GM23338 (cell line): ENCODE measurements at regions not wholly inside any gene's neighbourhood (a gene's known extent, or its start where the extent isn't known, plus 50 kb on each side); places are given as distances from the start of the nearest gene placed in this dataset.

ENCODE experiments used
- ATAC-seq: fragments of 200-7000 bp; cut with Tn5 transposase; 3 replicates; pipeline ENCODE4 v1.9.1; 2020
- DNase-seq: peaks from one replicate; pipeline ENCODE4 v3.0.0-alpha.2; 2015; ENCODE audit warnings: low spot score
- H2AFZ ChIP-seq: fragments of 200-600 bp; sonication (generic); 2 replicates; pipeline ENCODE4 v1.8.0; 2016; ENCODE audit warnings: antibody characterized with exemption, mild to moderate bottlenecking, moderate library complexity
- H3F3A ChIP-seq: fragments of 200-600 bp; sonication (generic); replicated peaks from 2 replicates; pipeline ENCODE4 v1.8.0; 2017; ENCODE audit warnings: antibody characterized with exemption, mixed run types, low read depth
- H3K27ac ChIP-seq: fragments of 200-600 bp; sonication (generic); 2 replicates; pipeline ENCODE4 v1.6.1; 2016; ENCODE audit warnings: low read depth
- H3K27me3 ChIP-seq: fragments of 200-600 bp; sonication (generic); 2 replicates; pipeline ENCODE4 v1.8.0; 2016; ENCODE audit warnings: mild to moderate bottlenecking, mixed run types, moderate library complexity; ENCODE audit not compliant: insufficient read depth
- H3K36me3 ChIP-seq: fragments of 200-600 bp; sonication (generic); 2 replicates; pipeline ENCODE4 v1.8.0; 2016; ENCODE audit warnings: mild to moderate bottlenecking; ENCODE audit not compliant: insufficient read depth
- H3K4me1 ChIP-seq: fragments of 200-600 bp; sonication (generic); 2 replicates; pipeline ENCODE4 v1.8.0; 2016; ENCODE audit warnings: mild to moderate bottlenecking, moderate library complexity; ENCODE audit not compliant: insufficient read depth
- H3K4me2 ChIP-seq: fragments of 200-600 bp; sonication (generic); 2 replicates; pipeline ENCODE4 v1.7.1; 2017; ENCODE audit warnings: mixed run types
- H3K4me3 ChIP-seq: fragments of 200-600 bp; sonication (generic); 2 replicates; pipeline ENCODE4 v1.6.1; 2016; ENCODE audit warnings: mixed run types
- H3K79me2 ChIP-seq: fragments of 200-600 bp; sonication (generic); replicated peaks from 2 replicates; pipeline ENCODE4 v1.8.0; 2017; ENCODE audit warnings: mild to moderate bottlenecking; ENCODE audit not compliant: insufficient read depth
- H3K9me2 ChIP-seq: fragments of 200-600 bp; sonication (generic); 2 replicates; pipeline ENCODE4 v1.8.0; 2017; ENCODE audit not compliant: insufficient read depth
- H4K20me1 ChIP-seq: fragments of 200-600 bp; sonication (generic); replicated peaks from 2 replicates; pipeline ENCODE4 v1.8.0; 2017; ENCODE audit warnings: mild to moderate bottlenecking; ENCODE audit not compliant: insufficient read depth
- H3K27ac Mint-ChIP-seq: 2 replicates; pipeline ENCODE4 v1.8.0; 2020; ENCODE audit warnings: inconsistent platforms, mild to moderate bottlenecking, moderate library complexity, mixed read lengths
- H3K27me3 Mint-ChIP-seq: 3 replicates; pipeline ENCODE4 v1.8.0; 2022; ENCODE audit warnings: low read depth, mild to moderate bottlenecking, moderate library complexity, mixed read lengths, inconsistent platforms; ENCODE audit not compliant: insufficient read depth, poor library complexity
- H3K36me3 Mint-ChIP-seq: 3 replicates; pipeline ENCODE4 v1.8.0; 2021; ENCODE audit warnings: low read depth, mild to moderate bottlenecking, inconsistent platforms, moderate library complexity, mixed read lengths
- H3K4me1 Mint-ChIP-seq: 3 replicates; pipeline ENCODE4 v1.8.0; 2020; ENCODE audit warnings: mild to moderate bottlenecking, inconsistent platforms, mixed read lengths
- H3K4me3 Mint-ChIP-seq: 3 replicates; pipeline ENCODE4 v1.8.0; 2021; ENCODE audit warnings: moderate library complexity, mild to moderate bottlenecking, inconsistent platforms, mixed read lengths
- H3K9me3 Mint-ChIP-seq: 3 replicates; pipeline ENCODE4 v1.8.0; 2020; ENCODE audit warnings: moderate library complexity, mild to moderate bottlenecking, inconsistent platforms, mixed read lengths
- CREB1 ChIP-seq: fragments of 250-450 bp; sonication (Bioruptor Pico); IDR thresholded peaks from 2 replicates; pipeline ENCODE4 v1.5.0; 2020; ENCODE audit warnings: low read depth, mild to moderate bottlenecking, moderate library complexity
- CTCF ChIP-seq, 2 experiments: fragments of 200-600 bp in 1 of 2; sonication (generic) in 1 of 2; conservative IDR thresholded peaks; 2 replicates each; pipeline versions ENCODE4 v1.5.1 to v1.6.1; 2016 to 2017; ENCODE audit warnings: antibody characterized with exemption in 2 of 2, low read depth in 2 of 2, mild to moderate bottlenecking in 2 of 2, moderate library complexity in 1 of 2
- EZH2phosphoT487 ChIP-seq: fragments of 200-600 bp; sonication (generic); IDR thresholded peaks from one replicate; pipeline ENCODE4 v1.8.1; 2018; ENCODE audit warnings: antibody characterized with exemption; ENCODE audit not compliant: unreplicated experiment
- NANOG ChIP-seq: IDR thresholded peaks from 2 replicates; pipeline ENCODE4 v1.6.1; 2016; ENCODE audit warnings: antibody characterized with exemption, borderline replicate concordance
- POLR2AphosphoS5 ChIP-seq: IDR thresholded peaks from 2 replicates; pipeline ENCODE4 v1.6.1; 2016; ENCODE audit warnings: antibody characterized with exemption, low read depth
- TF ChIP-seq, protein P1 (sequence below): fragments of 250-450 bp; sonication (Bioruptor Pico); IDR thresholded peaks from 2 replicates; pipeline ENCODE4 v1.5.0; 2020; ENCODE audit warnings: mild to moderate bottlenecking, moderate library complexity

DNA sequence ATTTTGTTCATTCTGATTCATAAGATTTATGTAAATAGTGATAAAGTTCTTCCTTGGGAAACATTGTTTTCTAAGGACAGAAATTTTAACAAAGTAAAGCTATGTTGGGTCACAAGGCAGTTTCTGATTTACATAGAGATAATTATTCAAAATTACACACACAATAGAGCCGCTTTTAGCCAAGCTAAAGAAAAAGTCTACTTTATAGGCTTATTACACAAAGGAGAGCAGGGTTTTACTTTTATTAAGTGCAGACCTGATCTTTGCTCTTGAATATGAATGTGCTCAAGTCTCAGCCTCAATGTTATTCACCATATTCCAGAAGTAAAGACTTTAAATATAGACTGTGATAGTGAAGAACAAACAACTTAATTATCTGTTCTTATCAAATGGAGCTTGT is 787.8 kb upstream of the LINC00305 start:
- H3K27me3 ChIP-seq, result no peaks in the 10 kb centered on the region
- H3K4me3 Mint-ChIP-seq, result no peak overlapping the region
- H3K27ac Mint-ChIP-seq, result no peak overlapping the region
- TF ChIP-seq, protein P1, sequence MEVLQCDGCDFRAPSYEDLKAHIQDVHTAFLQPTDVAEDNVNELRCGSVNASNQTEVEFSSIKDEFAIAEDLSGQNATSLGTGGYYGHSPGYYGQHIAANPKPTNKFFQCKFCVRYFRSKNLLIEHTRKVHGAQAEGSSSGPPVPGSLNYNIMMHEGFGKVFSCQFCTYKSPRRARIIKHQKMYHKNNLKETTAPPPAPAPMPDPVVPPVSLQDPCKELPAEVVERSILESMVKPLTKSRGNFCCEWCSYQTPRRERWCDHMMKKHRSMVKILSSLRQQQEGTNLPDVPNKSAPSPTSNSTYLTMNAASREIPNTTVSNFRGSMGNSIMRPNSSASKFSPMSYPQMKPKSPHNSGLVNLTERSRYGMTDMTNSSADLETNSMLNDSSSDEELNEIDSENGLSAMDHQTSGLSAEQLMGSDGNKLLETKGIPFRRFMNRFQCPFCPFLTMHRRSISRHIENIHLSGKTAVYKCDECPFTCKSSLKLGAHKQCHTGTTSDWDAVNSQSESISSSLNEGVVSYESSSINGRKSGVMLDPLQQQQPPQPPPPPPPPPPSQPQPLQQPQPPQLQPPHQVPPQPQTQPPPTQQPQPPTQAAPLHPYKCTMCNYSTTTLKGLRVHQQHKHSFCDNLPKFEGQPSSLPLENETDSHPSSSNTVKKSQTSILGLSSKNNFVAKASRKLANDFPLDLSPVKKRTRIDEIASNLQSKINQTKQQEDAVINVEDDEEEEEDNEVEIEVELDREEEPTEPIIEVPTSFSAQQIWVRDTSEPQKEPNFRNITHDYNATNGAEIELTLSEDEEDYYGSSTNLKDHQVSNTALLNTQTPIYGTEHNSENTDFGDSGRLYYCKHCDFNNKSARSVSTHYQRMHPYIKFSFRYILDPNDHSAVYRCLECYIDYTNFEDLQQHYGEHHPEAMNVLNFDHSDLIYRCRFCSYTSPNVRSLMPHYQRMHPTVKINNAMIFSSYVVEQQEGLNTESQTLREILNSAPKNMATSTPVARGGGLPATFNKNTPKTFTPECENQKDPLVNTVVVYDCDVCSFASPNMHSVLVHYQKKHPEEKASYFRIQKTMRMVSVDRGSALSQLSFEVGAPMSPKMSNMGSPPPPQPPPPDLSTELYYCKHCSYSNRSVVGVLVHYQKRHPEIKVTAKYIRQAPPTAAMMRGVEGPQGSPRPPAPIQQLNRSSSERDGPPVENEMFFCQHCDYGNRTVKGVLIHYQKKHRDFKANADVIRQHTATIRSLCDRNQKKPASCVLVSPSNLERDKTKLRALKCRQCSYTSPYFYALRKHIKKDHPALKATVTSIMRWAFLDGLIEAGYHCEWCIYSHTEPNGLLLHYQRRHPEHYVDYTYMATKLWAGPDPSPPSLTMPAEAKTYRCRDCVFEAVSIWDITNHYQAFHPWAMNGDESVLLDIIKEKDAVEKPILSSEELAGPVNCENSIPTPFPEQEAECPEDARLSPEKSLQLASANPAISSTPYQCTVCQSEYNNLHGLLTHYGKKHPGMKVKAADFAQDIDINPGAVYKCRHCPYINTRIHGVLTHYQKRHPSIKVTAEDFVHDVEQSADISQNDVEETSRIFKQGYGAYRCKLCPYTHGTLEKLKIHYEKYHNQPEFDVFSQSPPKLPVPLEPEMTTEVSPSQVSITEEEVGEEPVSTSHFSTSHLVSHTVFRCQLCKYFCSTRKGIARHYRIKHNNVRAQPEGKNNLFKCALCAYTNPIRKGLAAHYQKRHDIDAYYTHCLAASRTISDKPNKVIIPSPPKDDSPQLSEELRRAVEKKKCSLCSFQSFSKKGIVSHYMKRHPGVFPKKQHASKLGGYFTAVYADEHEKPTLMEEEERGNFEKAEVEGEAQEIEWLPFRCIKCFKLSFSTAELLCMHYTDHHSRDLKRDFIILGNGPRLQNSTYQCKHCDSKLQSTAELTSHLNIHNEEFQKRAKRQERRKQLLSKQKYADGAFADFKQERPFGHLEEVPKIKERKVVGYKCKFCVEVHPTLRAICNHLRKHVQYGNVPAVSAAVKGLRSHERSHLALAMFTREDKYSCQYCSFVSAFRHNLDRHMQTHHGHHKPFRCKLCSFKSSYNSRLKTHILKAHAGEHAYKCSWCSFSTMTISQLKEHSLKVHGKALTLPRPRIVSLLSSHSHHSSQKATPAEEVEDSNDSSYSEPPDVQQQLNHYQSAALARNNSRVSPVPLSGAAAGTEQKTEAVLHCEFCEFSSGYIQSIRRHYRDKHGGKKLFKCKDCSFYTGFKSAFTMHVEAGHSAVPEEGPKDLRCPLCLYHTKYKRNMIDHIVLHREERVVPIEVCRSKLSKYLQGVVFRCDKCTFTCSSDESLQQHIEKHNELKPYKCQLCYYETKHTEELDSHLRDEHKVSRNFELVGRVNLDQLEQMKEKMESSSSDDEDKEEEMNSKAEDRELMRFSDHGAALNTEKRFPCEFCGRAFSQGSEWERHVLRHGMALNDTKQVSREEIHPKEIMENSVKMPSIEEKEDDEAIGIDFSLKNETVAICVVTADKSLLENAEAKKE, result no peak
- TF ChIP-seq POLR2AphosphoS5 (no peak), NANOG (no peak), CTCF (conservative IDR thresholded peaks at IDR 0.05; ENCODE audit: low read depth in 2 of 2) (no peak), CREB1 (CRISPR knock-in tag) (no peak), EZH2phosphoT487 (no peak)
- H3K4me2 ChIP-seq, result no peak overlapping the region
- no peaks in the 10 kb centered on the region for H3F3A ChIP-seq
- H3K9me3 Mint-ChIP-seq, result no peaks in the 10 kb centered on the region
- no peaks in the 10 kb centered on the region for H3K4me1 ChIP-seq
- H3K27me3 Mint-ChIP-seq, result no peaks in the 10 kb centered on the region
- no peaks in the 10 kb centered on the region for H3K9me2 ChIP-seq
- H3K79me2 ChIP-seq, result no peaks in the 10 kb centered on the region
- H3K4me3 ChIP-seq, result no peak overlapping the region
- no peak overlapping the region for H3K27ac ChIP-seq
- H3K4me1 Mint-ChIP-seq, result no peaks in the 10 kb centered on the region
- DNase-seq (no peak), ATAC-seq (no peak)
- H3K36me3 ChIP-seq, result no peaks in the 10 kb centered on the region
- H3K36me3 Mint-ChIP-seq, result no peaks in the 10 kb centered on the region
- H4K20me1 ChIP-seq, result no peaks in the 10 kb centered on the region
- H2AFZ ChIP-seq, result no peak overlapping the region
